ENCODE measurements at regions not wholly inside any gene's neighbourhood (a gene's known extent, or its start where the extent isn't known, plus 50 kb on each side); places are given as distances from the start of the nearest gene placed in this dataset.

- TF ChIP-seq CTCF (IDR thresholded peaks at IDR 0.05; ENCODE audit: poor library complexity) (no peak), EZH2 (IDR thresholded peaks at IDR 0.05; ENCODE audit: borderline replicate concordance) (no peak)
Observed at GRCh38 chr9:113659740-113660139, 196.2 kb downstream of the RGS3 start.

All from hepatocyte (in vitro differentiated cells).